Activated T-cell treated with anti-CD3 and anti-CD28 coated beads, Interleukin-2, amount 50 U/mL, for 4 hours (primary cell): ENCODE measurements at regions not wholly inside any gene's neighbourhood (a gene's known extent, or its start where the extent isn't known, plus 50 kb on each side); places are given as distances from the start of the nearest gene placed in this dataset.
"Not testable (repeated sequence)": the region's sequence is repeated elsewhere in the genome, so short reads cannot be mapped to it uniquely, and the experiment has no call there.

ENCODE experiments used
- ATAC-seq, 2 donors: fragments of 200-7000 bp; cut with Tn5 transposase; one replicate each; pipeline ENCODE4 v1.10.0; 2021
- DNase-seq: peaks from one replicate; pipeline ENCODE4 v3.0.0-alpha.2; 2020
- H3K27me3 Mint-ChIP-seq: one replicate; pipeline ENCODE4 v1.8.0; 2021; ENCODE audit warnings: low read depth, mixed read lengths
- H3K36me3 Mint-ChIP-seq: one replicate; pipeline ENCODE4 v1.8.0; 2022; ENCODE audit warnings: mixed read lengths; ENCODE audit not compliant: insufficient read depth
- H3K4me1 Mint-ChIP-seq: one replicate; pipeline ENCODE4 v1.8.0; 2021; ENCODE audit warnings: low read depth, mixed read lengths
- H3K4me3 Mint-ChIP-seq: one replicate; pipeline ENCODE4 v1.8.0; 2021; ENCODE audit warnings: mild to moderate bottlenecking, moderate library complexity, mixed read lengths
- H3K9me3 Mint-ChIP-seq: one replicate; pipeline ENCODE4 v1.8.0; 2021; ENCODE audit warnings: mixed read lengths

DNA sequence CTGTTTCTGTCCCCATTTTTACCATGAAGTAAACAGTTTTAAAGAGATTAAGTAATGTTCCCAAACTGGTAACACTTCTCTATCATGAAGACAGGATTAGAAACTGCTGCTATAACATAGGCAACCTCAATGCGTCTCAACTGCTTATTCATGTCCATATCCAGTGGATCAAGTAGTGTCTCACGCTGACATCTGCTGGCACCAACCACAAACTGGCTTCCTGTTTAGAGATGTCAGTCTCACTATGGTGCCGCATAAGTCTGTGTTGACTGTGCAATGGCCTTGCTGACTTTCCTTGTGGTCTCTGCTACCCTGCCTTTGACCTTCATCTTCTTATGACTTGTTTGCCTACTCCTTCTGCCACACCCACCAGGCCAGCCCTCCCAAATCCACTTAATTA is 369.6 kb upstream of the DPP6 start:
- Mint-ChIP-seq H3K4me1 (no peaks in the 10 kb centered on the region), H3K36me3 (no peaks in the 10 kb centered on the region), H3K4me3 (no peak overlapping the region), H3K27me3 (no peaks in the 10 kb centered on the region), H3K9me3 (no peaks in the 10 kb centered on the region)
- DNase-seq (no peak), ATAC-seq (no peak)

DNA sequence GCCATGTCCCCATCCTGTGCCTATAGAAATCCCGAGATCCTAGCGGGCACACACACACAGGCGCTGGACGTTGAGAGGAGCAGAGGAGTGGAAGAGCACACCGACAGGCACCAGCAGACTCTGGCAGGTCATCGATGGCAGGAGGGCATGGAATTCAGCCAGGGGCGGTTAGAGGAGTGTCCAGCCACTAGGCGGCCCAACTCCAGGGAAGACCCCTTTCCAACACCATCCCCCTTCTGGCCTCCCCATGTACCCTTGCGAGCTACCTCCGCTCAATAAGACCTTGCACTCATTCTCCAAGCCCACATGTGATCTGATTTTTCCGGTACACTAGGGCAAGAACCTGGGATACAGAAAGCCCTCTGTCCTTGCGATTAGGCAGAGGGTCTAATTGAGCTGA is 356.0 kb upstream of the DPP6 start:
- no peak for DNase-seq
- H3K27me3 Mint-ChIP-seq: no peaks in the 10 kb centered on the region
- H3K4me1 Mint-ChIP-seq: no peaks in the 10 kb centered on the region
- H3K4me3 Mint-ChIP-seq: no peak overlapping the region
- peaks cover 3% of the 10 kb centered on the region for H3K9me3 Mint-ChIP-seq
- no peak for ATAC-seq
- no peaks in the 10 kb centered on the region for H3K36me3 Mint-ChIP-seq

DNA sequence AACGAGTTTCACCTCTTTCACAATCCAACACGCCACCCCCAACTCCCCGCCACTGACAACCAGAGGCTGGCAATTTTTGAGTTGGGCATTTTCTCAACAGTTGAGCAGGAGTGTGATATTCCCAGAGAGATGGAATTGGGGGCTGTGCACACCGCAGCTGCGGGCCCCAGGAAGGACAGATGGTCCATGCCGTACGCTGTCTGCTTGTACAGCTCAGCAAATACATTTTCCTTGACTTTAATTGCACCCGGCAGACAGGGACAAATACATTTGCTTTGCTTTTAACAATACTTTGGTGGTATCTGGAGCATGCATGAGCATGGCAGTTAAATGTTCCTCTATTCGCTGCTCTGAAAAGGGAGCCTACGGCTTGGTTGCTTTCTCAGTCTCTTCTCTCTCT is 354.2 kb upstream of the DPP6 start:
- peaks cover 10% of the 10 kb centered on the region for H3K9me3 Mint-ChIP-seq
- DNase-seq (no peak), ATAC-seq (no peak)
- H3K36me3 Mint-ChIP-seq: no peaks in the 10 kb centered on the region
- no peaks in the 10 kb centered on the region for H3K27me3 Mint-ChIP-seq
- no peaks in the 10 kb centered on the region for H3K4me1 Mint-ChIP-seq
- H3K4me3 Mint-ChIP-seq: no peak overlapping the region

DNA sequence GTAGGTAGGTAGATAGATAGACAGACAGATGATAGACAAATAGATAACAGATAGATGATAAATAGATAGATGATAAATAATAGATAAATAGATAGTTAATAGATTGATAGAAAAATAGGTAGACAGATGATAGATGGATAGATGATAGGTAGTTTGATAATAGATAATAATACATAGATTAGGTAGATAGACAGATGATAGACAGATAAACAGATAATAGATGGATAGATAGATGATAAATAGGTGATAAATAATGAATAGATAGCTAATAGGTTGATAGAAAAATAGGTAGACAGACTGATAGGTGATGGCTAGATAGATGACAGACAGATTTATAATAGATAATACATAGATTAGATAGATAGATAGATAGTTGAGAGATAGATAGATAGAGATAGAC is 350.5 kb upstream of the DPP6 start:
- DNase-seq (no peak), ATAC-seq (no peak)
- Mint-ChIP-seq H3K9me3 (peaks cover 10% of the 10 kb centered on the region), H3K36me3 (no peaks in the 10 kb centered on the region), H3K4me1 (no peaks in the 10 kb centered on the region), H3K27me3 (no peaks in the 10 kb centered on the region), H3K4me3 (no peak overlapping the region)

DNA sequence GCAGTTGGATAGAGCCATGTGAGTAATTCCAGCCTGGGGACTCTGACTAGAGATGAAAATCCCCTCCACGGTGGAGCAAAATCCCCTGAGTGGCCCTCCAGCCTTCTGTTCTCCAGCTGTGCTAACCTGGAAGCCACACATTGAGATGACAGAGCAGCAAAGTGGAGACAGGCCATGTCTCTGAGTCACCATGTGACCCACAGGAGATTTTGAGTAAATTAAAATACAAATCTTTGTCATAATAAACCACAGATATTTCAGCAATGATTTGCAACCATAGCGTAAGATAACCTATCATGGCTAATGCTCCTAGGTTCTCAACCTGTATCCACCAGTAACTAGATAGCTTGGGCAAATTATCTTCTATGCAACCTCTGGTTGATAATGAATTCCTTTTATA is 328.3 kb upstream of the DPP6 start:
- DNase-seq, H3K4me3 Mint-ChIP-seq, ATAC-seq, H3K27me3 Mint-ChIP-seq, H3K9me3 Mint-ChIP-seq, H3K36me3 Mint-ChIP-seq, H3K4me1 Mint-ChIP-seq: not testable (repeated sequence)

DNA sequence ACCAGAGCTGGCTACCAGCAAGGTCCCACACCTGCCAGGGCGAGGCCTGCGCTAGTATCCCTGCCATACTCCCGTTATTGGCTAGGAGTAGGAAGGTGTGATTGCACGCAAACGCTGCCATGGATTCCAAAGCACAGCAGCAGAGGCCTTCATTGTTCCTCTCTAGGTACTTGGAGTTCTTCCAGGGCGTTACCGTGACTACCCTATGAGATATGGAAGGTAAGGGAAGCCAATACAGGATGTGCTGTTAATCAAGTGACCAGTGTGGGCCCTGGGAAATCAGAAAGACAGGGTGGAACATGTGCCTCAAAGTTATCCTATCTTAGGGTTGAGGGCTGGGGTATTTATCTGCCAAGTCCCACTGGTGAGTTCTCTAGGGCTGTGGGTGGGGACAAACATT is 320.7 kb upstream of the DPP6 start:
- H3K4me3 Mint-ChIP-seq, DNase-seq, H3K27me3 Mint-ChIP-seq, H3K36me3 Mint-ChIP-seq, H3K9me3 Mint-ChIP-seq, H3K4me1 Mint-ChIP-seq, ATAC-seq: not testable (repeated sequence)

DNA sequence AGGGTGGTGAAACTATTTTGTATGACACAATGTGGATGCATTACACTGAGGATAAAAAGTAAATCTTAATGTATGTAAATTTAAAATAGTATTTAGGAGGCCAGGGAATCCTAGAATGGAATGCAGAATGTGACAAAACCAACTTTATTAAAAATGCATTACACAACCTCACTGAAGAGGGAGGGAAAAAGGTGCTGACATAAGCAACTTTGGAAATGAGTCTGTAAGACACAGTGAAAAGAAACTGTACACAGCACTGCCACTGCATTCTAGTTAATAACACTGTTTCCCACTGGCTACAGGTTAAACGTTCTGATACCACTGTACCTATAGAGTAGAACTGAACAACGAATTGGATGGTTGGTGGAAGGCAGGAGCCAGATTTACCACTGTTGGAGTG is 308.8 kb upstream of the DPP6 start:
- not testable (repeated sequence) for H3K36me3 Mint-ChIP-seq, H3K9me3 Mint-ChIP-seq, ATAC-seq, H3K27me3 Mint-ChIP-seq, H3K4me1 Mint-ChIP-seq, H3K4me3 Mint-ChIP-seq, DNase-seq

DNA sequence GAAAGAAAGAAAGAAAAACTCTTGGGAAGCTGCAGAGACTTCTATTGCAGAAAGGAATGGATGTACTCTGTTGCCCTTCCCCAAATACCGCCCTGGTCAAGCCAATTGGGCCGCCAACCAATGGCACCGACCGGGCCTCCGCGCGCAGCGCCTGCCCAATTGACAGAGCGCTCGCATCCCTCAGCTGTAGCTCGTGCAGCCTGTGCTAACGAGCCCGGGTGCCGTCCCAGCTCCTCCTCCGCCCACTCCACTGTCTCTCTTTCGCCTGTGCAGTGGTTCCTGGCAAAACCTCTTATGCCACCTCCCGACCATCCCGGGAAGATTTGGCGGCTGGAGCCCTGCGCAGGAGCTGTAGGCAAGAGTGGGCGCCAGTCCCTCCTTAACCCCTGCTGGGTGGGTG is 304.2 kb upstream of the DPP6 start:
- H3K27me3 Mint-ChIP-seq, H3K9me3 Mint-ChIP-seq, H3K4me1 Mint-ChIP-seq, ATAC-seq, DNase-seq, H3K4me3 Mint-ChIP-seq, H3K36me3 Mint-ChIP-seq: not testable (repeated sequence)

DNA sequence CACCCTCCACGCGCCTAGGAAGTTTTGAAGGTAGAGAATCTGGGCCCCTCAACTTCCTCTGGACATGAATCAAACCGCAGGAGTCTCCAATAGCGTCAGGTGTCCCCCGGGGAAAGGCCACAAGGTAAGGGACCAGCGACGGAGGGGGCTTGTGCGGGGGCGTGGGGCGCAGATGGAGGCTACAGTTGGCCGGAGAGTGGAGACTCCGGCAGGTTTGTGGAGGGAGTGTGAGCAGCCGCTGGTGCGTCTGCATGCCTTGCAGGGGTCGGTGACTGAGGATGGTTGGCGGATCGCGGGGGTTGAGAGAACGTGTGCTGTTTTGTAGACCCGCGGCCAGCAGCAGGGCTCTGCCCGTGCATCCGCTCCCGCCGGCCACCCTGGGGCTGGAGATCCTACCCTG is 303.3 kb upstream of the DPP6 start:
- H3K36me3 Mint-ChIP-seq, H3K4me1 Mint-ChIP-seq, DNase-seq, H3K9me3 Mint-ChIP-seq, ATAC-seq, H3K27me3 Mint-ChIP-seq, H3K4me3 Mint-ChIP-seq: not testable (repeated sequence)

DNA sequence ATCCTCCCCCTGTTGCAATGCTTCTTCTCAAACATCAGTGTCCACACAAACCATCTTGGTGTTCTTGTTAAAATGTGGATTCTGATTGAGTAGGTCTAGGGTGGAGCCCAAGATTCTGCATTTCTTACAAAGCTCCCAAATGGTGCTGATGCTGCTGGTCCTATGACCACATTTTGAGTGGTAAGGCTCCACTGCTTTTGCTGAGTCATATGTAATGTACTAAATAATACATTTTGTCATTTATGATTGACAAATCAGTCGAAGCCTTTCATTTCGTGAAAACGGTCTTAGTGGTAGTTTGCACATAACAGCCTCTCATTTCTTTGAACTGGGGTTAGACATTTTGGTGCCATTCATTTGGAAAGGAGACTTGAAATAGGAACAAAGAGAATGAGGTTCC is 286.3 kb upstream of the DPP6 start:
- not testable (repeated sequence) for DNase-seq, ATAC-seq, H3K4me3 Mint-ChIP-seq, H3K4me1 Mint-ChIP-seq, H3K36me3 Mint-ChIP-seq, H3K9me3 Mint-ChIP-seq, H3K27me3 Mint-ChIP-seq

DNA sequence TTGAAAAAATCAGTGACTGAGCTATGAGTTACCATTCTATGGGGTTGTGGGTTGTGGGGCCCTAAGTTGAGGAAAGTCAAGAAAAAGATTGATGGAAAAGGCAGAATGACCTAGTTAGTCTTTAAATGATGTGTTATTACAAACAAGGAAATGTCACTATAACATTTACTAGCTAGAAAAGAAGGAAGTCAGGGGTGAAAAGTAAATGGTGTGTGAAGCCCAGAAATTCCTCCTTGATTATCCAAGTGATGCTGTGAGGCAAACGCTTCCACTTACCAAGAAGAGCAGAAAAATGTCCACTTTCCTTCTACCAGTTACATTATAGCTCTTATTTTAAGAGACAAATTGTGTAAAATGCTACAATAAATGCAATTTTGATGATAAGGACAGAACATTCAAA is 285.3 kb upstream of the DPP6 start:
- DNase-seq, H3K9me3 Mint-ChIP-seq, H3K4me1 Mint-ChIP-seq, H3K36me3 Mint-ChIP-seq, ATAC-seq, H3K27me3 Mint-ChIP-seq, H3K4me3 Mint-ChIP-seq: not testable (repeated sequence)

DNA sequence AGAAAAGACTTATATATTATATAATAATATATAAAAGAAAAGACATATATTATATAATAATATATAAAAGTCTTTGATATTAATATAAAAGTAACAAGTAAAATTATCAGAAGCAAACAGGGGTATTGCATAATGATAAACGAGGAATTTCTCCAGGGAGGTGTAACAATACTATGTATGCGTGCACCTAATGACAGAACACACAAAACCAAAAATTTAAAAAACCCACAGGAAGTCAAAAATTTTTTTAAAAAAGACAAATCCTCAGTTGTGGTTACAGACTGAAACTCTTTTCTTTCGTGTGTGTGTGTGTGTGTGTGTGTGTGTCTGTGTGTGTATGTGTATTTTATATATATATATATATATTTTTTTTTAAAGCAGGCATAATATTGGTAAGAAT is 279.2 kb upstream of the DPP6 start:
- DNase-seq (no peak), ATAC-seq (no peak)
- no peak overlapping the region for H3K4me3 Mint-ChIP-seq
- no peaks in the 10 kb centered on the region for H3K36me3 Mint-ChIP-seq
- H3K4me1 Mint-ChIP-seq: no peaks in the 10 kb centered on the region
- H3K27me3 Mint-ChIP-seq: no peaks in the 10 kb centered on the region
- H3K9me3 Mint-ChIP-seq: no peaks in the 10 kb centered on the region

DNA sequence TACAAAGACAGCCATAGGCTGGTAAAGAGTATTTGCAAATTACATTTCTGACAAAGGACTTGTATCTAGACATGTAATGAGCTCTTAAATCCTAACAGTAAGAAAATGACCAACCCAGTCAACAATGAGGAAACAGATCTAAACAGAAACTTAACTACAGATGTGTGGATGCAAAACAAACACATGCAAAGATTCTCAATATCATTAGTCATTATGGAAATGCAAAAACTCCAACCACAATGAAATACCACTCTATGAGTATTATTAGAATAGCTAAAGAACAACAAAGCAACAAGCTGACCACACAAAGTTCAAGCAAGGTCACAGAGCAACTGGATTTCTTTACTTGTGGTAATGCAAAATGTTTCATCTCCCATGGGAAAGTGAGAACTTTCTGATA is 275.3 kb upstream of the DPP6 start:
- DNase-seq, H3K4me1 Mint-ChIP-seq, H3K9me3 Mint-ChIP-seq, ATAC-seq, H3K4me3 Mint-ChIP-seq, H3K36me3 Mint-ChIP-seq, H3K27me3 Mint-ChIP-seq: not testable (repeated sequence)

DNA sequence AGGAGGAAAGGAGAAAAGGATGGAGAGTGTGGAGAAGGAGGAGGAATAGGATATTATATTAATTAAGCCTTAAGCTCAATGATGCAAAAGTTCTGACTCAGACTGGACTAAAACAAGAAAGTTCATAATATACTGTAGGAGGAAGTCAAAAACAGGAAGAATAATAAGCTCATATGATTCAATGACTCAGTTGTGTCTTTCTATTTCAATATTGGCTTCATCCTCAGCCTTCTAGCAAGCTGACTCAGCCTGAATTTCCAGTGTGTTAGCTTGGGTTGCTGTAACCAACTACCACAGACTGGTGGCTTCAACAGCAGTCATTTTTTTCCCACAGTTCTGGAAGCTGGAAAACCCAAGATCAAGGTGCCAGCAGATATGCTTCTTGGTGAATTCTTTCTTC is 254.8 kb upstream of the DPP6 start:
- H3K9me3 Mint-ChIP-seq, H3K36me3 Mint-ChIP-seq, H3K4me3 Mint-ChIP-seq, H3K4me1 Mint-ChIP-seq, H3K27me3 Mint-ChIP-seq, DNase-seq, ATAC-seq: not testable (repeated sequence)

DNA sequence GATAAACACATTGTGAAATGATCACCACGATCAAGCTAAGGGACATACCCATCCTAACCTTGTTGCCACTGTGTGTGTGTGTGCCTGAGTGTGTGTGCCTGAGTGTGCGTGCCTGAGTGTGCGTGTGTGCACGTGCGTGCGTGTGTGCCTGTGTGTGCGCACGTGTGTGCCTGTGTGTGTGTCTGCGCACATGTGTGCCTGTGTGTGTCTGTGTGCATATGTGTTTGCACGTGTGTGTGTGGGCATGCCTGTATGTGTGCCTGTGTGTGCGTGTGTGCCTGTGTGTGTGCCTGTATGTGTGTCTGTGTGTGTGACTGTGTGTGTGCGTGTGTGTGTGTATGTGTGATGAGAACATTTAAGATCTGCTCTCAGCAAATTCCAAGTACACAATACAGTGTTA is 244.1 kb upstream of the DPP6 start:
- Mint-ChIP-seq H3K27me3 (no peaks in the 10 kb centered on the region), H3K4me1 (no peaks in the 10 kb centered on the region)
- ATAC-seq: no peak

DNA sequence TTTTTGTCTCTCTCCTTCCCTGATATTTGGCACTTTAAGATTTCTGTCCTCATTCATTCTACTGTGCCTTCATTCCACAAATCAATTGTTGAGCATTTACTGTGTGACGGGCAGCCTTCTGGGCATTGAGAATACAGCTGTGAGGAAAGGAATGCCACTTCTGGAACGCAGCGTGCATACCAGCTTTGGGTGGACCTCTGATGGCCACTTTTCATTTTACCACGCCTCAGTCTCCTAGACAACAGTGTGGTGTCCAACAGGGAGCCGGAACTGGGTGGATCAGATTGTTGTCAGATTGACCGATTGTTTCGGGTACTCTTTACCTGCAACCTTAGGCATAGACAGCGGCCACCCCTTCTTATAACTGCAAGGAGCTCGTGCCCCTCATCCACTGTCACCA is 222.7 kb upstream of the DPP6 start:
- H3K27me3 Mint-ChIP-seq: no peaks in the 10 kb centered on the region
- DNase-seq: no peak
- no peak for ATAC-seq
- no peaks in the 10 kb centered on the region for H3K36me3 Mint-ChIP-seq
- no peaks in the 10 kb centered on the region for H3K4me1 Mint-ChIP-seq
- peaks cover 8% of the 10 kb centered on the region for H3K9me3 Mint-ChIP-seq
- H3K4me3 Mint-ChIP-seq: no peak overlapping the region

More for the DNA sequence above, 244.1 kb upstream of the DPP6 start:
- Mint-ChIP-seq H3K36me3 (no peaks in the 10 kb centered on the region), H3K9me3 (no peaks in the 10 kb centered on the region), H3K4me3 (no peak overlapping the region)
- DNase-seq: no peak
